Endothelial cell of umbilical vein (primary cell): ENCODE measurements at regions not wholly inside any gene's neighbourhood (a gene's known extent, or its start where the extent isn't known, plus 50 kb on each side); places are given as distances from the start of the nearest gene placed in this dataset.

Experiments
- BruUV-seq: library from RNA; stranded (reverse); fragments of 400-500 nt; replicated peaks from 2 replicates; lab custom pipeline; 2021; lab: Mats Ljungman, UMichigan
- CTCF ChIA-PET: fragments of 300-600, 350-600 bp; sonication (Branson Sonifier 250); formaldehyde crosslinking; loops from one replicate; lab custom pipeline; 2021; ENCODE audit warnings: antibody characterized with exemption, inconsistent platforms; lab: Charles Lee
- POLR2A ChIA-PET: fragments of 300-600, 350-600 bp; sonication (Branson Sonifier 250); formaldehyde crosslinking; loops from one replicate; lab custom pipeline; 2021; ENCODE audit warnings: antibody characterized with exemption, inconsistent platforms; lab: Charles Lee
- DNase-seq: peaks from one replicate; pipeline ENCODE4 v3.0.0-alpha.2; 2011; ENCODE audit warnings: low read depth, low spot score
- FAIRE-seq: peaks from 2 replicates; lab custom pipeline; 2011; peaks lifted over from hg19 to GRCh38; lab: Jason Lieb, UNC
- H2AFZ ChIP-seq: 2 replicates; pipeline ENCODE4 v1.6.0; 2012; ENCODE audit warnings: low read depth, low read length, control low read depth, inconsistent platforms
- H3K27ac ChIP-seq: 2 replicates; pipeline ENCODE4 v1.5.1; 2011; ENCODE audit warnings: low read depth, mild to moderate bottlenecking, control low read depth, low read length, moderate library complexity; ENCODE audit not compliant: insufficient read depth
- H3K27me3 ChIP-seq, 2 experiments: 2 replicates each; pipeline versions ENCODE4 v1.6.0 to v1.6.1; 2011; ENCODE audit warnings: low read length in 2 of 2, mixed read lengths in 1 of 2; ENCODE audit not compliant: control insufficient read depth in 2 of 2, insufficient read depth in 2 of 2
- H3K36me3 ChIP-seq, 2 experiments: 2 replicates in 1 of 2; 3 replicates in 1 of 2; pipeline ENCODE4 v1.5.1; 2011; ENCODE audit warnings: low read length in 2 of 2, mild to moderate bottlenecking in 1 of 2, moderate library complexity in 1 of 2; ENCODE audit not compliant: control insufficient read depth in 2 of 2, insufficient read depth in 2 of 2; ENCODE audit errors: extremely low read depth in 1 of 2
- H3K4me1 ChIP-seq: 3 replicates; pipeline ENCODE4 v1.5.1; 2011; ENCODE audit warnings: mild to moderate bottlenecking, low read length; ENCODE audit not compliant: control insufficient read depth, insufficient read depth; ENCODE audit errors: extremely low read depth
- H3K4me2 ChIP-seq: 2 replicates; pipeline ENCODE4 v1.6.1; 2011; ENCODE audit warnings: low read length, control low read depth, mixed read lengths; ENCODE audit not compliant: insufficient read depth
- H3K4me3 ChIP-seq, 3 experiments: fragments of 200-600 bp in 1 of 3; sonication (generic), shearing (Covaris generic) in 1 of 3; replicated peaks in 1 of 3; 2 replicates each; pipeline ENCODE4 v1.5.1; 2011 to 2016; ENCODE audit warnings: control low read depth in 3 of 3, low read length in 3 of 3, mild to moderate bottlenecking in 2 of 3, inconsistent platforms in 1 of 3, low read depth in 1 of 3, moderate library complexity in 1 of 3; ENCODE audit not compliant: insufficient read depth in 1 of 3
- H3K79me2 ChIP-seq: 2 replicates; pipeline ENCODE4 v1.6.0; 2012; ENCODE audit warnings: low read length, inconsistent platforms; ENCODE audit not compliant: control insufficient read depth, insufficient read depth
- H3K9ac ChIP-seq: replicated peaks from 2 replicates; pipeline ENCODE3; 2011; ENCODE audit warnings: low read length, control low read depth; ENCODE audit not compliant: insufficient read depth; ENCODE audit errors: extremely low read depth
- H3K9me1 ChIP-seq: replicated peaks from 3 replicates; pipeline ENCODE4 v1.6.0; 2011; ENCODE audit warnings: mild to moderate bottlenecking, low read length; ENCODE audit not compliant: control insufficient read depth, insufficient read depth; ENCODE audit errors: extremely low read depth
- H3K9me3 ChIP-seq: replicated peaks from 2 replicates; pipeline ENCODE4 v1.5.1; 2012; ENCODE audit warnings: low read length, inconsistent platforms; ENCODE audit not compliant: control insufficient read depth, insufficient read depth
- H4K20me1 ChIP-seq: replicated peaks from 2 replicates; pipeline ENCODE3; 2011; ENCODE audit warnings: mild to moderate bottlenecking, low read length; ENCODE audit not compliant: control insufficient read depth, insufficient read depth; ENCODE audit errors: extremely low read depth
- CTCF ChIP-seq, 2 donors: IDR thresholded peaks; 1 replicate in 1 of 2; 2 replicates in 1 of 2; pipeline ENCODE4 v1.5.1; 2011; ENCODE audit warnings: low read length in 2 of 2, mild to moderate bottlenecking in 2 of 2, moderate library complexity in 2 of 2, control low read depth in 1 of 2, inconsistent platforms in 1 of 2, low read depth in 1 of 2; ENCODE audit not compliant: insufficient read depth in 1 of 2; ENCODE audit errors: extremely low read depth in 1 of 2
- EZH2 ChIP-seq: IDR thresholded peaks from 2 replicates; pipeline ENCODE4 v1.6.1; 2012; ENCODE audit warnings: borderline replicate concordance, low read depth, mild to moderate bottlenecking, moderate library complexity, low read length, inconsistent platforms; ENCODE audit not compliant: severe bottlenecking
- FOS ChIP-seq: IDR thresholded peaks from 2 replicates; pipeline ENCODE4 v1.6.1; 2011; ENCODE audit warnings: mild to moderate bottlenecking, low read length, moderate library complexity, borderline replicate concordance; ENCODE audit not compliant: insufficient read depth
- GATA2 ChIP-seq: IDR thresholded peaks from 2 replicates; pipeline ENCODE4 v1.7.0; 2011; ENCODE audit warnings: low read depth, mild to moderate bottlenecking, moderate library complexity, mixed read lengths, low read length; ENCODE audit not compliant: insufficient read length, insufficient read depth
- JUN ChIP-seq: IDR thresholded peaks from 2 replicates; pipeline ENCODE4 v1.6.1; 2011; ENCODE audit warnings: borderline replicate concordance, low read depth; ENCODE audit not compliant: insufficient read length, insufficient read depth
- MYC ChIP-seq: IDR thresholded peaks from one replicate; pipeline ENCODE4 v1.6.1; 2011; ENCODE audit warnings: mild to moderate bottlenecking, low read depth, low read length
- POLR2A ChIP-seq: IDR thresholded peaks from 2 replicates; pipeline ENCODE4 v1.6.1; 2012; ENCODE audit warnings: low read depth, mild to moderate bottlenecking, control low read depth, low read length
- POLR2AphosphoS5 ChIP-seq: IDR thresholded peaks from 2 replicates; pipeline ENCODE4 v1.6.1; 2012; ENCODE audit warnings: low read depth, mild to moderate bottlenecking, control low read depth, low read length, moderate library complexity; ENCODE audit not compliant: insufficient read depth
- dilution Hi-C: fragments of 300-500 bp; cut with MboI; formaldehyde crosslinking; loops from one replicate; pipeline ENCODE4 v1.15.0; 2019; ENCODE audit warnings: low sequenced_read_pairs; ENCODE audit not compliant: extremely low pct_ligation_motif_present
- intact Hi-C: fragments of 100-400 bp; cut with micrococcal nuclease; formaldehyde crosslinking; loops from one replicate; pipeline ENCODE4 v1.10.0; 2022
- TF ChIP-seq, protein P1 (sequence below): IDR thresholded peaks from 2 replicates; pipeline ENCODE4 v1.6.1; 2011; ENCODE audit not compliant: insufficient read depth, insufficient read length

DNA sequence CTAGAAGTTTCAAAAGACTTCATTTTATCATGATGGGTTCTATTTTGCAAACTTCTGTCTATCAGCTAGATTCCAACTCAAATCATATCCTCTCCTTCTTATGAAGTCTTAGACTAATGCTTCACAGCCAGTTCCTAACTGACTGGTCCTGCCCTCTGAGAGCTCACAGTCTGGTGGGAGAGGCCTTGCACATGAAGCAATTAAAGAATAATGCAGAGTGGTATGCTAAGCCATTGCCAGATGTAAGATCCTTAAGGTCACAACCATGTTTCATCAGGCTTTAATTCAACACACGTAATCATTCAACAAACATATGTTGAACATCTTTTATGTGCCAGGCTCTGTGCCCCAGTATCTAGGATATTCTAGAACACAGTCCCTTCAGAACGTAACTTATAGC, 125.8 kb upstream of the TMPO start:
- dilution Hi-C loops (no loop called here), intact Hi-C loops (no loop called here)
- Histone ChIP-seq H3K27me3 (peaks cover 0 to 1% of the 10 kb centered on the region in 2 experiments), H3K4me3 (no peak overlapping the region), H3K9me1 (no peaks in the 10 kb centered on the region), H3K36me3 (no peaks in the 10 kb centered on the region), H3K4me2 (no peak overlapping the region), H2AFZ (no peak overlapping the region), H3K79me2 (no peaks in the 10 kb centered on the region), H3K9me3 (no peaks in the 10 kb centered on the region), H3K4me1 (no peaks in the 10 kb centered on the region), H4K20me1 (no peaks in the 10 kb centered on the region), H3K9ac (no peak overlapping the region), H3K27ac (no peak overlapping the region)
- TF ChIP-seq EZH2, result no peak
- no peak for TF ChIP-seq CTCF (IDR thresholded peaks at IDR 0.05; ENCODE audit: extremely low read depth in 1 of 2, insufficient read depth in 1 of 2, low read depth in 1 of 2, low read length in 2 of 2)
- TF ChIP-seq MYC, result no peak
- TF ChIP-seq POLR2A, result no peak
- no peak for TF ChIP-seq JUN
- TF ChIP-seq, protein P1, sequence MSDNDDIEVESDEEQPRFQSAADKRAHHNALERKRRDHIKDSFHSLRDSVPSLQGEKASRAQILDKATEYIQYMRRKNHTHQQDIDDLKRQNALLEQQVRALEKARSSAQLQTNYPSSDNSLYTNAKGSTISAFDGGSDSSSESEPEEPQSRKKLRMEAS, result no peak
- TF ChIP-seq FOS, result no peak
- TF ChIP-seq POLR2AphosphoS5, result no peak
- TF ChIP-seq GATA2, result no peak
- ChIA-PET CTCF (interaction anchor here (1.1 to 1.6 kb wide), 2 partner anchors 9 to 15 kb away, joined by 4 to 5 read pairs; no protein-coding TSS in a partner anchor), POLR2A (no interaction called here)
- FAIRE-seq (no peak), DNase-seq (no peak)
- BruUV-seq, result no TSS peak
